MCF 10A (cell line): ENCODE measurements at regions not wholly inside any gene's neighbourhood (a gene's known extent, or its start where the extent isn't known, plus 50 kb on each side); places are given as distances from the start of the nearest gene placed in this dataset.

Source experiments
- BruUV-seq: library from RNA; stranded (reverse); fragments of 400-500 nt; replicated peaks from 2 replicates; lab custom pipeline; 2021; lab: Mats Ljungman, UMichigan
- CTCF ChIA-PET: fragments of 300-600 bp; sonication (Branson Sonifier 250); formaldehyde crosslinking; extraction: SDS; loops from one replicate; lab custom pipeline; 2021; ENCODE audit warnings: antibody characterized with exemption, inconsistent platforms; lab: Yijun Ruan, JAX
- POLR2A ChIA-PET: fragments of 300-600, 350-650 bp; sonication (Branson Sonifier 250); formaldehyde crosslinking; extraction: SDS; loops from one replicate; lab custom pipeline; 2020; ENCODE audit warnings: antibody characterized with exemption, inconsistent platforms; lab: Yijun Ruan, JAX
- DNase-seq: peaks from one replicate; pipeline ENCODE4 v3.0.0-alpha.2; 2018; ENCODE audit not compliant: unreplicated experiment
- H3K27ac Mint-ChIP-seq: one replicate; pipeline ENCODE4 v1.8.0; 2022; ENCODE audit warnings: mild to moderate bottlenecking, low read depth, mixed read lengths; ENCODE audit not compliant: unreplicated experiment
- H3K27me3 Mint-ChIP-seq: one replicate; pipeline ENCODE4 v1.8.0; 2022; ENCODE audit warnings: mixed read lengths; ENCODE audit not compliant: insufficient read depth, unreplicated experiment
- H3K36me3 Mint-ChIP-seq: one replicate; pipeline ENCODE4 v1.8.0; 2022; ENCODE audit warnings: mild to moderate bottlenecking, moderate library complexity, mixed read lengths; ENCODE audit not compliant: insufficient read depth, unreplicated experiment
- H3K4me1 Mint-ChIP-seq: one replicate; pipeline ENCODE4 v1.8.0; 2022; ENCODE audit warnings: mixed read lengths; ENCODE audit not compliant: insufficient read depth, unreplicated experiment
- H3K4me3 Mint-ChIP-seq: one replicate; pipeline ENCODE4 v1.8.0; 2022; ENCODE audit warnings: mild to moderate bottlenecking, moderate library complexity, mixed read lengths; ENCODE audit not compliant: unreplicated experiment
- H3K9me3 Mint-ChIP-seq: one replicate; pipeline ENCODE4 v1.8.0; 2022; ENCODE audit warnings: mixed read lengths; ENCODE audit not compliant: unreplicated experiment
- intact Hi-C: fragments of 100-400 bp; cut with micrococcal nuclease; formaldehyde crosslinking; loops from 2 replicates; pipeline ENCODE4 v1.14.1; 2022
- TF ChIP-seq, protein P1 (sequence below): fragments of 200-600 bp; IDR thresholded peaks from one replicate; pipeline ENCODE4 v1.8.0; 2022; ENCODE audit warnings: antibody characterized with exemption, mild to moderate bottlenecking; ENCODE audit not compliant: unreplicated experiment

DNA sequence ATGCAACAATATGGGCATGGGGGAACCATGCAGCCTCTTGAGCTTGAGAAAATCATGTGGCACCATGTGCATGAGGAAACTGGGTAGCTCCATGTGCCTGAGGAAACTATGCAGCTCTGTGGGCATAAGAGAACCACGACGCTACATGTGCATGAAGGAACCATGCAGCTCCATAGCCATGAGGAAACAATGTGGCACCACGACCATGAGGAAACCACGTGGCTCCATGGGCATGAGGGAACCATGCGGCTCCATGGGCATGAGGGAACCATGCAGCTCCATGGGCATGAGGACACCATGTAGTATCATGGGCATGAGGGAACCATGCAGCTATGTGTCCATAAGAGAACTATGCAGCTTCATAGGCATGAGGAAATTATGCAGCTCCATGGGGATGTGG, 140.8 kb downstream of the CAVIN4 start:
- no peak overlapping the region for H3K27ac Mint-ChIP-seq
- H3K9me3 Mint-ChIP-seq = no peaks in the 10 kb centered on the region
- ChIA-PET POLR2A (interaction anchor here (0.5 kb wide), 1 partner anchor 690 kb away, joined by 3 read pairs; no protein-coding TSS in a partner anchor), CTCF (interaction anchor here (0.7 to 2.0 kb wide), 7 partner anchors 13 to 1034 kb away, joined by 3 to 9 read pairs (median 4); no protein-coding TSS in a partner anchor)
- no peak overlapping the region for H3K4me3 Mint-ChIP-seq
- no peak for DNase-seq
- H3K4me1 Mint-ChIP-seq = no peaks in the 10 kb centered on the region
- peaks cover 9% of the 10 kb centered on the region for H3K27me3 Mint-ChIP-seq
- intact Hi-C loops = loop anchor here (10.0 kb wide), 1 partner anchor 666 kb away; the partner anchor contains the start of gene BAAT
- TF ChIP-seq, protein P1, sequence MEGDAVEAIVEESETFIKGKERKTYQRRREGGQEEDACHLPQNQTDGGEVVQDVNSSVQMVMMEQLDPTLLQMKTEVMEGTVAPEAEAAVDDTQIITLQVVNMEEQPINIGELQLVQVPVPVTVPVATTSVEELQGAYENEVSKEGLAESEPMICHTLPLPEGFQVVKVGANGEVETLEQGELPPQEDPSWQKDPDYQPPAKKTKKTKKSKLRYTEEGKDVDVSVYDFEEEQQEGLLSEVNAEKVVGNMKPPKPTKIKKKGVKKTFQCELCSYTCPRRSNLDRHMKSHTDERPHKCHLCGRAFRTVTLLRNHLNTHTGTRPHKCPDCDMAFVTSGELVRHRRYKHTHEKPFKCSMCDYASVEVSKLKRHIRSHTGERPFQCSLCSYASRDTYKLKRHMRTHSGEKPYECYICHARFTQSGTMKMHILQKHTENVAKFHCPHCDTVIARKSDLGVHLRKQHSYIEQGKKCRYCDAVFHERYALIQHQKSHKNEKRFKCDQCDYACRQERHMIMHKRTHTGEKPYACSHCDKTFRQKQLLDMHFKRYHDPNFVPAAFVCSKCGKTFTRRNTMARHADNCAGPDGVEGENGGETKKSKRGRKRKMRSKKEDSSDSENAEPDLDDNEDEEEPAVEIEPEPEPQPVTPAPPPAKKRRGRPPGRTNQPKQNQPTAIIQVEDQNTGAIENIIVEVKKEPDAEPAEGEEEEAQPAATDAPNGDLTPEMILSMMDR = no peak
- no TSS peak for BruUV-seq
- H3K36me3 Mint-ChIP-seq = no peaks in the 10 kb centered on the region

DNA sequence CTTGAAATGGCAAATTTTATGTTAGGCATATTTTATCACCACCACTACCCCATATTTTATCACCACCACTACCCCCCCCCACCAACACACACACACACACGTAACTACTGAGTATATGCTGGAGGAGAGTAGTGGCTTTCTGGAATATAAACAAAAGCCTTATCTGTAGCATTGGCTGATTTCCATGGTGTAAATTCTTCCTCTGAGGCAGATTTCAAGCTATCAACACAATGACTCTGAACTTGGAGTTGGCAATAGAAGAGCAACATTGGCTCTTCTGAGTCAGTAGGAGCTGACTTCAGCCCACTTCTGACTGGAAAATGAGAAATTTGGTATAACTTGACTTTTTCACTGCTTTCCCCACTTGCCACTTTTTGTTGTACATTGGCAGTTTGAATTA, 143.0 kb downstream of the CAVIN4 start:
- Mint-ChIP-seq H3K9me3 (no peaks in the 10 kb centered on the region), H3K27ac (no peak overlapping the region), H3K27me3 (peaks cover 31% of the 10 kb centered on the region), H3K4me3 (no peak overlapping the region), H3K36me3 (no peaks in the 10 kb centered on the region), H3K4me1 (no peaks in the 10 kb centered on the region)
- ChIA-PET POLR2A (interaction anchor here (1.6 kb wide), 1 partner anchor 28 kb away, joined by 3 read pairs; no protein-coding TSS in a partner anchor), CTCF (interaction anchor here (0.6 kb wide), 1 partner anchor 591 kb away, joined by 3 read pairs; no protein-coding TSS in a partner anchor)
- no peak for DNase-seq
- TF ChIP-seq, protein P1 = no peak
- BruUV-seq = no TSS peak
- intact Hi-C loops = no loop called here

DNA sequence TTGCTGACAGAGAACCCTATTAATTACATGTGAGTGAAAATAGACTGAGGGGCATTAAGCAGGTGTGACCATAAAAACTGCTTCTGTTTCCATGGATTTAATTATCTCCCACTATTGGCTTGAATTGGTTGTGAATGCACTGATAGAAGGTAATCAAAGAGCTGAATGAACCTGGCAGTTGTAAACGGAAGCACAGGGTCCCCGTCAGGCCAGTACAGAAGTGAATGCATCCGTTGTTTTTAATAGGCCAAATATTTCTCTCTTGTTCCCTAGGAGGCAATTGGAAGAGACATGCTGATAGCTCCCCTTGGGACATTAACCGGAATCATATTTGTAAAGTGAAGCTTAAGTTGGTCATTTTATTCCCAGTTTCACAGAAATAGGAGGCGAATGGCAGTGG, 147.0 kb downstream of the CAVIN4 start:
- intact Hi-C loops = no loop called here
- no peaks in the 10 kb centered on the region for H3K4me1 Mint-ChIP-seq
- no peaks in the 10 kb centered on the region for H3K9me3 Mint-ChIP-seq
- no peak overlapping the region for H3K4me3 Mint-ChIP-seq
- DNase-seq = no peak
- no peaks in the 10 kb centered on the region for H3K36me3 Mint-ChIP-seq
- H3K27me3 Mint-ChIP-seq = peaks cover 42% of the 10 kb centered on the region
- POLR2A ChIA-PET = no interaction called here
- H3K27ac Mint-ChIP-seq = no peak overlapping the region
- CTCF ChIA-PET = interaction anchor here (1.2 to 3.1 kb wide), 2 partner anchors 10 to 15 kb away, joined by 3 to 12 read pairs; no protein-coding TSS in a partner anchor
- no TSS peak for BruUV-seq
- TF ChIP-seq, protein P1 = no peak

DNA sequence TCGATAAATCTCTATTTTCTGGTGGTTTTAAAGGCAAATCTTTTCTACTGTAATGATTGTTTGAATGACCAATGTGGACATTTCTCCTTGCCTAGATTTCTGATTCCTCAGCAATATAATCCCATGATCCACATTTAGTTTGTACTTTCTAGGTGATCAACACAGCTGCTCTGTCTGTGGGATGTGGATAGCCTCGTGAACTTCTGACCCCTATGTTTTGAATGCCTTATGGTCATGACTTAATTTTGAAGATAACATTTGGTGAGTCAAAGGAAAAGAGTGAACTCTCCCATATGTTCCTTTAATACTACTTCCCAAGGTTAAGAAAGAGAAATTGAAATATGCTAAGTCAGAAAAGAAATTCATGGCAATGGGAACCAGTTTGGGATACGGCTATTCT, 147.5 kb downstream of the CAVIN4 start:
- TF ChIP-seq, protein P1 = no peak
- Mint-ChIP-seq H3K36me3 (no peaks in the 10 kb centered on the region), H3K27me3 (peaks cover 42% of the 10 kb centered on the region), H3K4me1 (no peaks in the 10 kb centered on the region), H3K9me3 (no peaks in the 10 kb centered on the region), H3K4me3 (no peak overlapping the region), H3K27ac (no peak overlapping the region)
- CTCF ChIA-PET = interaction anchor here (1.0 to 3.1 kb wide), 3 partner anchors 11 to 587 kb away, joined by 3 to 12 read pairs (median 3); no protein-coding TSS in a partner anchor
- intact Hi-C loops = no loop called here
- POLR2A ChIA-PET = no interaction called here
- BruUV-seq = no TSS peak
- no peak for DNase-seq
